GM13977 (cell line): ENCODE measurements at regions not wholly inside any gene's neighbourhood (a gene's known extent, or its start where the extent isn't known, plus 50 kb on each side); places are given as distances from the start of the nearest gene placed in this dataset.

Experiments
- DNase-seq: peaks from one replicate; pipeline ENCODE4 v3.0.0; 2012; ENCODE audit warnings: low spot score
- in situ Hi-C: fragments of 300-500 bp; cut with MboI; formaldehyde crosslinking; loops from one replicate; pipeline ENCODE4 v1.12.0; 2022; ENCODE audit warnings: low sequenced_read_pairs, low pct_unique_long_range_greater_than_20kb, mixed read lengths, inconsistent platforms; ENCODE audit not compliant: unreplicated experiment
- TF ChIP-seq, protein P1 (sequence below): IDR thresholded peaks from 2 replicates; pipeline ENCODE4 v1.5.1; 2012; ENCODE audit warnings: mild to moderate bottlenecking, control low read depth; ENCODE audit not compliant: insufficient read depth; ENCODE audit errors: extremely low read depth, missing control alignments

DNA sequence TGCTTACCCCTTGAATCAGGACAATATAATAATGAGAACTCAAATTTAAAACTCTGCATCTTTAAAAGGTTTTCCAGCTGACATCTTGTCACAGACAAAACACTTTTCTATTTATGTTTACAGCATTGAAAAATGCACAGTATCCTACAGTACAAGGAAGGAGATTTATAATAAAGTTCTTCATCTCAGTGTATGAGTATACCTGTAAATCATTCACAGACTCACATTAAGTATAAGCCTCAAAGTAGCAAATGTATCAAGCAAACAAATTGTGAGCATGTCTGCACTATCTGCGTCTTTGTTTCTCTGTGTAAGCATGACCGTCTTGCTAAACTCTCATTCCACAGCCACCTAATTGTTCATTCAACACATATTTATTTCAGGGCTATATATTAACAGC lies 52.8 kb downstream of the PPP1R2C start:
- in situ Hi-C loops: no loop called here
- TF ChIP-seq, protein P1, sequence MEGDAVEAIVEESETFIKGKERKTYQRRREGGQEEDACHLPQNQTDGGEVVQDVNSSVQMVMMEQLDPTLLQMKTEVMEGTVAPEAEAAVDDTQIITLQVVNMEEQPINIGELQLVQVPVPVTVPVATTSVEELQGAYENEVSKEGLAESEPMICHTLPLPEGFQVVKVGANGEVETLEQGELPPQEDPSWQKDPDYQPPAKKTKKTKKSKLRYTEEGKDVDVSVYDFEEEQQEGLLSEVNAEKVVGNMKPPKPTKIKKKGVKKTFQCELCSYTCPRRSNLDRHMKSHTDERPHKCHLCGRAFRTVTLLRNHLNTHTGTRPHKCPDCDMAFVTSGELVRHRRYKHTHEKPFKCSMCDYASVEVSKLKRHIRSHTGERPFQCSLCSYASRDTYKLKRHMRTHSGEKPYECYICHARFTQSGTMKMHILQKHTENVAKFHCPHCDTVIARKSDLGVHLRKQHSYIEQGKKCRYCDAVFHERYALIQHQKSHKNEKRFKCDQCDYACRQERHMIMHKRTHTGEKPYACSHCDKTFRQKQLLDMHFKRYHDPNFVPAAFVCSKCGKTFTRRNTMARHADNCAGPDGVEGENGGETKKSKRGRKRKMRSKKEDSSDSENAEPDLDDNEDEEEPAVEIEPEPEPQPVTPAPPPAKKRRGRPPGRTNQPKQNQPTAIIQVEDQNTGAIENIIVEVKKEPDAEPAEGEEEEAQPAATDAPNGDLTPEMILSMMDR: no peak
- no peak for DNase-seq

DNA sequence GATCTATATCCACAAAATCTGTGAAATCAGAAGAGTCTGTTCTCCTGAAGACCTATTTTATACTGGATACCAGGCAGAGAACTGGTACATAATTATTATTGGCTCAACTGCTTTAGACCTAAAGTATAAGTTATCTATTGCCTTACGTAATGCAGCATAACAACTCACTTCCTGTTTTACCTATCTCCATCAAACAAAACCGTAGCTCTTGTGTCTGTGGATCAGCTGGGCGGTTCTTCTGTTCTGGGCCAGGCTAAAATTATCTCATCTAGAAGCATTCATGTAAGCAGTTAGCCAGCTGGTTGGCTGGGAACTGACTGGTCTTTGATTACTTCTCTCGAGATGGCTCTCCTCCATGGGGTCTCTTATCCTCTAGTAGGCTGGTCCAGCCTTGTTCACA lies 57.8 kb downstream of the PPP1R2C start:
- TF ChIP-seq, protein P1: no peak
- in situ Hi-C loops: no loop called here
- DNase-seq: no peak

- TF ChIP-seq, protein P1: no peak
- in situ Hi-C loops: no loop called here
- DNase-seq: no peak
These were observed 62.2 kb downstream of the PPP1R2C start for GRCh38 chrX:42715701-42716262.

GRCh38 chrX:42714981-42715700 lies 62.8 kb downstream of the PPP1R2C start:
- in situ Hi-C loops: no loop called here
- TF ChIP-seq, protein P1: no peak
- DNase-seq: no peak

GRCh38 chrX:42710452-42710851 lies 67.5 kb downstream of the PPP1R2C start:
- TF ChIP-seq, protein P1: no peak
- in situ Hi-C loops: no loop called here
- no peak for DNase-seq

- no peak for DNase-seq
These were observed 69.7 kb downstream of the PPP1R2C start for GRCh38 chrX:42708222-42708621.

More at GRCh38 chrX:42708222-42708621, 69.7 kb downstream of the PPP1R2C start:
- in situ Hi-C loops: no loop called here
- TF ChIP-seq, protein P1: no peak
